SK-N-SH (cell line): ENCODE measurements at regions not wholly inside any gene's neighbourhood (a gene's known extent, or its start where the extent isn't known, plus 50 kb on each side); places are given as distances from the start of the nearest gene placed in this dataset.

Experiments used
- CTCF ChIA-PET: fragments of 300-600, 350-600 bp; formaldehyde crosslinking; extraction: SDS; loops from one replicate; lab custom pipeline; 2021; lab: Yijun Ruan, JAX
- POLR2A ChIA-PET: fragments of 350-600 bp; sonication (Branson Sonifier 250); formaldehyde crosslinking; extraction: SDS; loops from one replicate; lab custom pipeline; 2020; ENCODE audit warnings: antibody characterized with exemption, inconsistent platforms; lab: Yijun Ruan, JAX
- DNase-seq: peaks from one replicate; pipeline ENCODE4 v3.0.0; 2012
- H2AFZ ChIP-seq: fragments of 200-600 bp; sonication (generic); 2 replicates; pipeline ENCODE4 v1.8.1; 2016; ENCODE audit warnings: antibody characterized with exemption, mild to moderate bottlenecking, low read depth
- H3F3A ChIP-seq: fragments of 200-600 bp; sonication (generic); replicated peaks from 2 replicates; pipeline ENCODE3; 2016; ENCODE audit warnings: antibody characterized with exemption, mild to moderate bottlenecking; ENCODE audit not compliant: insufficient read depth
- H3K27ac ChIP-seq, 2 experiments: fragments of 200-500 bp in 1 of 2; fragments of 200-600 bp in 1 of 2; sonication (Bioruptor generic) in 1 of 2; sonication (generic), shearing (Covaris generic) in 1 of 2; 2 replicates each; pipeline versions ENCODE4 v1.5.1 to v1.6.1; 2014 to 2016; ENCODE audit warnings: low read depth in 2 of 2, inconsistent platforms in 1 of 2, low read length in 1 of 2, mild to moderate bottlenecking in 1 of 2, mixed read lengths in 1 of 2
- H3K27me3 ChIP-seq: fragments of 200-600 bp; sonication (generic), shearing (Covaris generic); 2 replicates; pipeline ENCODE4 v1.6.1; 2016; ENCODE audit warnings: mixed run types; ENCODE audit not compliant: insufficient read depth
- H3K36me3 ChIP-seq, 2 experiments: fragments of 200-500 bp in 1 of 2; fragments of 200-600 bp in 1 of 2; sonication (Bioruptor generic) in 1 of 2; sonication (generic) in 1 of 2; replicated peaks in 1 of 2; 2 replicates each; pipeline versions ENCODE3 to v1.5.1; 2014 to 2016; ENCODE audit warnings: low read length in 1 of 2, mild to moderate bottlenecking in 1 of 2; ENCODE audit not compliant: insufficient read depth in 2 of 2, control insufficient read depth in 1 of 2
- H3K4me1 ChIP-seq, 2 experiments: fragments of 200-500 bp in 1 of 2; fragments of 200-600 bp in 1 of 2; sonication (Bioruptor generic) in 1 of 2; sonication (generic), shearing (Covaris generic) in 1 of 2; 2 replicates each; pipeline versions ENCODE4 v1.5.1 to v1.6.1; 2014 to 2016; ENCODE audit warnings: low read depth in 1 of 2, low read length in 1 of 2, mixed run types in 1 of 2; ENCODE audit not compliant: insufficient read depth in 2 of 2, control insufficient read depth in 1 of 2
- H3K4me2 ChIP-seq: fragments of 200-600 bp; sonication (generic), shearing (Covaris generic); 2 replicates; pipeline ENCODE4 v1.6.1; 2017; ENCODE audit warnings: mixed run types
- H3K4me3 ChIP-seq, 2 experiments: fragments of 200-500 bp in 1 of 2; fragments of 200-600 bp in 1 of 2; sonication (Bioruptor generic) in 1 of 2; sonication (generic), shearing (Covaris generic) in 1 of 2; 2 replicates each; pipeline versions ENCODE4 v1.5.1 to v1.8.1; 2014 to 2016; ENCODE audit warnings: low read depth in 2 of 2, inconsistent platforms in 1 of 2, low read length in 1 of 2, mild to moderate bottlenecking in 1 of 2, mixed read lengths in 1 of 2, moderate library complexity in 1 of 2
- H3K79me2 ChIP-seq: fragments of 200-600 bp; sonication (generic); 2 replicates; pipeline ENCODE4 v1.8.1; 2017; ENCODE audit warnings: mild to moderate bottlenecking; ENCODE audit not compliant: insufficient read depth
- H3K9ac ChIP-seq: fragments of 200-600 bp; sonication (generic); 2 replicates; pipeline ENCODE4 v1.6.1; 2017; ENCODE audit warnings: mixed run types
- H3K9me2 ChIP-seq: fragments of 200-600 bp; sonication (generic); 2 replicates; pipeline ENCODE4 v1.6.1; 2017; ENCODE audit warnings: mixed run types
- H3K9me3 ChIP-seq: fragments of 200-600 bp; sonication (generic); 2 replicates; pipeline ENCODE4 v1.6.1; 2017; ENCODE audit warnings: mixed run types, mild to moderate bottlenecking, moderate library complexity
- H4K20me1 ChIP-seq: fragments of 200-600 bp; sonication (generic); 2 replicates; pipeline ENCODE4 v1.6.1; 2017; ENCODE audit warnings: mild to moderate bottlenecking, mixed run types; ENCODE audit not compliant: insufficient read depth
- CHD2 ChIP-seq: fragments of 150-350 bp; IDR thresholded peaks from 2 replicates; pipeline ENCODE4 v1.6.1; 2018; ENCODE audit warnings: low read length; ENCODE audit not compliant: partially characterized antibody
- ELF1 ChIP-seq: IDR thresholded peaks from 2 replicates; pipeline ENCODE4 v1.4.0; 2012
- FOXJ3 ChIP-seq: sonication (generic); formaldehyde crosslinking; IDR thresholded peaks from 2 replicates; pipeline ENCODE4 v1.5.1; 2020; ENCODE audit warnings: mild to moderate bottlenecking, missing genetic modification reagents
- NRF1 ChIP-seq: IDR thresholded peaks from 2 replicates; pipeline ENCODE4 v1.6.1; 2012; ENCODE audit warnings: low read depth, mild to moderate bottlenecking, low read length
- RCOR1 ChIP-seq: fragments of 150-350 bp; IDR thresholded peaks from 2 replicates; pipeline ENCODE4 v1.6.1; 2017; ENCODE audit warnings: antibody characterized with exemption, low read length
- WGBS: methylation state at CpG from one replicate; pipeline ENCODE4 v1.1.6; 2017; ENCODE audit warnings: low lambda C conversion rate; 5-methylcytosine and 5-hydroxymethylcytosine counted together
- TF ChIP-seq, protein P1 (sequence below): fragments of 200-600 bp; sonication (generic); IDR thresholded peaks from 2 replicates; pipeline ENCODE4 v1.6.1; 2017; ENCODE audit warnings: antibody characterized with exemption, mild to moderate bottlenecking, moderate library complexity
- TF ChIP-seq, protein P2 (sequence below): IDR thresholded peaks from 2 replicates; pipeline ENCODE4 v1.6.1; 2012; ENCODE audit warnings: mild to moderate bottlenecking, low read depth, low read length, moderate library complexity

DNA sequence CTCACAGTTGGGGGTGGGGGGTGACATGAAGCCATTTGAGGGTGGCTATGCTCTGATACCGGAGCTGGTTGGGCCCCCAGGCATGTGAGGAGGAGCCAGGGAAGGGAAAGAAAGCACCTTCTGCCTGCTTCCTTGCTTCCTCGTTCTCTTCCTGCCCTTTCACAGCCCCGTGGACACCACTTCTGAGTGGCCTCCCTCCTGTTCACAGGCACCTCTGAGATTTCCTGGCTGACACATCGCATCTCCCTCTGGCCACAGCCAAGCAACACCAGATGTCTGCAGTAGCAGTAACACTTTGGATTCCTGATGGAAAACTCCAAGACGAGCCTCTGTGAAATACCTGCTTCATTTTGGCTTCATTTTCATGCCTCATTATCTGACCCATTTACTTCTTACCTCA, 64.7 kb upstream of the ST3GAL5 start:
- POLR2A ChIA-PET: no interaction called here
- CTCF ChIA-PET: no interaction called here
- Histone ChIP-seq H4K20me1 (no peaks in the 10 kb centered on the region), H3K36me3 (no peaks in the 10 kb centered on the region), H2AFZ (no peak overlapping the region), H3K4me3 (no peak overlapping the region), H3K9ac (no peak overlapping the region), H3K79me2 (no peaks in the 10 kb centered on the region), H3K27me3 (no peaks in the 10 kb centered on the region), H3F3A (no peaks in the 10 kb centered on the region), H3K9me2 (no peaks in the 10 kb centered on the region), H3K9me3 (no peaks in the 10 kb centered on the region), H3K27ac (no peak overlapping the region), H3K4me1 (peaks cover 0 to 3% of the 10 kb centered on the region in 2 experiments; a peak in 1 of 4 replicates), H3K4me2 (no peak overlapping the region)
- TF ChIP-seq CHD2: no peak
- TF ChIP-seq RCOR1: no peak
- DNase-seq: no peak
- WGBS: 66% methylated on average over 5 of the region's 5 CpGs

DNA sequence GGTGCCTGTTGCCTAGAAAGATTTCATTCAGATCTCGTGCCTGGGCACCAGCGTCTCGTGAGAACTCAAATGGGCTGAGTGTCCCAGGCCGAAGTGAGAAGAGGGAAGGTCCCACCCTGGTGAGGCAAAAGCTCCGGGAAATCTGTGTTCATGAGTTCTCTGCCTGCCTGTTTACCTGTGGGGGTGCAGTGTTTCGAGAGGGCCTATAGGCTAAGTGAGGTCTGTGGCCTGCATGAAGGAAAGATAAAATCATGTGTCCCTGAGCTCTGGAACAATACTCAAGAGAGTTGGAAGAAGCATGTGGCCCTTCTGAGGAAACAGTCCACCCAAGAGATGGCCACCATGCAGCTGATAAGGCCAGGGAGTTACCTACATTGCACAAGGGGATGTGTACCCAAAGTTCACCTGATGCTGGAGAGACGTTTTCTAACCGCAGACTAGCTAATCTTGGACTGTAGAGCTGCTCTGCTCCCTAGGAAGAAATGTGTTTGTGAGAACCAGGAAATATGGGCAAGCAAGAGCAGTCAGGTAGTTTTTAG, 63.5 kb upstream of the ST3GAL5 start:
- H3K9me2 ChIP-seq: no peaks in the 10 kb centered on the region
- H3K27ac ChIP-seq: no peak overlapping the region
- no peak overlapping the region for H2AFZ ChIP-seq
- peaks cover 8% of the 10 kb centered on the region; the same call in 1 of the 2 replicates for H3K9me3 ChIP-seq
- H3K27me3 ChIP-seq: no peaks in the 10 kb centered on the region
- no peak overlapping the region for H3K4me3 ChIP-seq
- H4K20me1 ChIP-seq: no peaks in the 10 kb centered on the region
- no peaks in the 10 kb centered on the region for H3F3A ChIP-seq
- ChIA-PET CTCF (interaction anchor here (0.7 to 2.3 kb wide), 5 partner anchors 63 to 250 kb away, joined by 3 to 10 read pairs (median 3); partner anchors contain the start of gene ST3GAL5), POLR2A (no interaction called here)
- no peak overlapping the region for H3K9ac ChIP-seq
- no peaks in the 10 kb centered on the region for H3K79me2 ChIP-seq
- TF ChIP-seq CHD2: no peak
- no peak for TF ChIP-seq ELF1
- no peak for TF ChIP-seq NRF1
- TF ChIP-seq, protein P1, sequence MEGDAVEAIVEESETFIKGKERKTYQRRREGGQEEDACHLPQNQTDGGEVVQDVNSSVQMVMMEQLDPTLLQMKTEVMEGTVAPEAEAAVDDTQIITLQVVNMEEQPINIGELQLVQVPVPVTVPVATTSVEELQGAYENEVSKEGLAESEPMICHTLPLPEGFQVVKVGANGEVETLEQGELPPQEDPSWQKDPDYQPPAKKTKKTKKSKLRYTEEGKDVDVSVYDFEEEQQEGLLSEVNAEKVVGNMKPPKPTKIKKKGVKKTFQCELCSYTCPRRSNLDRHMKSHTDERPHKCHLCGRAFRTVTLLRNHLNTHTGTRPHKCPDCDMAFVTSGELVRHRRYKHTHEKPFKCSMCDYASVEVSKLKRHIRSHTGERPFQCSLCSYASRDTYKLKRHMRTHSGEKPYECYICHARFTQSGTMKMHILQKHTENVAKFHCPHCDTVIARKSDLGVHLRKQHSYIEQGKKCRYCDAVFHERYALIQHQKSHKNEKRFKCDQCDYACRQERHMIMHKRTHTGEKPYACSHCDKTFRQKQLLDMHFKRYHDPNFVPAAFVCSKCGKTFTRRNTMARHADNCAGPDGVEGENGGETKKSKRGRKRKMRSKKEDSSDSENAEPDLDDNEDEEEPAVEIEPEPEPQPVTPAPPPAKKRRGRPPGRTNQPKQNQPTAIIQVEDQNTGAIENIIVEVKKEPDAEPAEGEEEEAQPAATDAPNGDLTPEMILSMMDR: no peak
- no peak for TF ChIP-seq FOXJ3 (CRISPR knock-in tag)
- TF ChIP-seq, protein P2, sequence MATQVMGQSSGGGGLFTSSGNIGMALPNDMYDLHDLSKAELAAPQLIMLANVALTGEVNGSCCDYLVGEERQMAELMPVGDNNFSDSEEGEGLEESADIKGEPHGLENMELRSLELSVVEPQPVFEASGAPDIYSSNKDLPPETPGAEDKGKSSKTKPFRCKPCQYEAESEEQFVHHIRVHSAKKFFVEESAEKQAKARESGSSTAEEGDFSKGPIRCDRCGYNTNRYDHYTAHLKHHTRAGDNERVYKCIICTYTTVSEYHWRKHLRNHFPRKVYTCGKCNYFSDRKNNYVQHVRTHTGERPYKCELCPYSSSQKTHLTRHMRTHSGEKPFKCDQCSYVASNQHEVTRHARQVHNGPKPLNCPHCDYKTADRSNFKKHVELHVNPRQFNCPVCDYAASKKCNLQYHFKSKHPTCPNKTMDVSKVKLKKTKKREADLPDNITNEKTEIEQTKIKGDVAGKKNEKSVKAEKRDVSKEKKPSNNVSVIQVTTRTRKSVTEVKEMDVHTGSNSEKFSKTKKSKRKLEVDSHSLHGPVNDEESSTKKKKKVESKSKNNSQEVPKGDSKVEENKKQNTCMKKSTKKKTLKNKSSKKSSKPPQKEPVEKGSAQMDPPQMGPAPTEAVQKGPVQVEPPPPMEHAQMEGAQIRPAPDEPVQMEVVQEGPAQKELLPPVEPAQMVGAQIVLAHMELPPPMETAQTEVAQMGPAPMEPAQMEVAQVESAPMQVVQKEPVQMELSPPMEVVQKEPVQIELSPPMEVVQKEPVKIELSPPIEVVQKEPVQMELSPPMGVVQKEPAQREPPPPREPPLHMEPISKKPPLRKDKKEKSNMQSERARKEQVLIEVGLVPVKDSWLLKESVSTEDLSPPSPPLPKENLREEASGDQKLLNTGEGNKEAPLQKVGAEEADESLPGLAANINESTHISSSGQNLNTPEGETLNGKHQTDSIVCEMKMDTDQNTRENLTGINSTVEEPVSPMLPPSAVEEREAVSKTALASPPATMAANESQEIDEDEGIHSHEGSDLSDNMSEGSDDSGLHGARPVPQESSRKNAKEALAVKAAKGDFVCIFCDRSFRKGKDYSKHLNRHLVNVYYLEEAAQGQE: no peak
- no peaks in the 10 kb centered on the region for H3K36me3 ChIP-seq
- WGBS: 86% methylated on average over 8 of the region's 8 CpGs
- H3K4me2 ChIP-seq: no peak overlapping the region
- DNase-seq: no peak
- peaks cover 0 to 3% of the 10 kb centered on the region in 2 experiments; a peak in 1 of 4 replicates for H3K4me1 ChIP-seq
